ENCODE measurements at regions not wholly inside any gene's neighbourhood (a gene's known extent, or its start where the extent isn't known, plus 50 kb on each side); places are given as distances from the start of the nearest gene placed in this dataset.

- Histone ChIP-seq H3K4me2 (no peak overlapping the region), H3K27ac (no peak overlapping the region), H3K4me1 (no peaks in the 10 kb centered on the region), H3K9me3 (no peaks in the 10 kb centered on the region), H3K4me3 (no peak overlapping the region)
- TF ChIP-seq PBX3 (IDR thresholded peaks at IDR 0.05) = no peak
- no peak for TF ChIP-seq PHF8 (IDR thresholded peaks at IDR 0.05; ENCODE audit: borderline replicate concordance, low read depth)
- no peak for TF ChIP-seq ATOH8 (CRISPR knock-in tag; IDR thresholded peaks at IDR 0.05; ENCODE audit: low read depth)
- TF ChIP-seq RNF2 (IDR thresholded peaks at IDR 0.05; ENCODE audit: borderline replicate concordance, low read depth) = no peak
- no peak for TF ChIP-seq CEBPB (IDR thresholded peaks at IDR 0.05)
- no peak for TF ChIP-seq HEYL (CRISPR knock-in tag; IDR thresholded peaks at IDR 0.05)
- TF ChIP-seq RFX5 (IDR thresholded peaks at IDR 0.05) = no peak
- TF ChIP-seq RCOR1 (IDR thresholded peaks at IDR 0.05; ENCODE audit: low read depth, low read length) = no peak
- TF ChIP-seq POLR2AphosphoS2 (conservative IDR thresholded peaks at IDR 0.05; ENCODE audit: low read length) = no peak
- no peak for TF ChIP-seq TFCP2L1 (CRISPR knock-in tag; IDR thresholded peaks at IDR 0.05)
- no peak for TF ChIP-seq BCL3 (IDR thresholded peaks at IDR 0.05)
- no peak for TF ChIP-seq POLR2A (IDR thresholded peaks at IDR 0.05; ENCODE audit: low read length)
- DNase-seq (ENCODE audit: low read depth in 1 of 2, low spot score in 1 of 2) (no peak), ATAC-seq (no peak), FAIRE-seq (no peak)
- ChIA-PET CTCF (interaction anchor here (0.8 to 6.0 kb wide), 6 partner anchors 10 to 95 kb away, joined by 3 to 51 read pairs (median 13); no protein-coding TSS in a partner anchor), POLR2A (interaction anchor here (0.6 to 1.1 kb wide), 2 partner anchors 91 to 96 kb away, joined by 3 to 5 read pairs; no protein-coding TSS in a partner anchor)
- WGBS (ENCODE audit: missing lambda C conversion rate) = 70% methylated on average over 9 of the region's 9 CpGs
Measured at GRCh38 chr3:184467171-184467570, 87.3 kb downstream of the CHRD start.

DNA sequence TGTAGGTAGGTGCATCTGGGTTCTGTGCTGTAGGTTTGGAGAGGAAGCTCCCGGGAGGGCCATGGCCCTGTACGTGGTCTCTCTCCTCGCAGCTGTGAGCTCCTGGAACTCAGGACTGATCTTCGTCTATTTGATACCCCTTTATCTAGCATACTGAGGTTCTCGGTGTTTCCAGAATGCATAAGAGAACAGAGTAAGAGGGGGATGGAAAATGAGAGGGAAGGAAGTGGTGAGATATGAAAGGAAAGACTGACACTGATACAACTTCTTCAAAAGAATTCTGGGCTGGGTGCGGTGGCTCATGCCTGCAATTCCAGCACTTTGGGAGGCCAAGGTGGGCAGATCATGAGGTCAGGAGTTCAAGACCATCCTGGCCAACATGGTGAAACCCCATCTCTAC lies 90.7 kb downstream of the CHRD start:
- no peaks in the 10 kb centered on the region for H3K4me1 ChIP-seq
- no peak overlapping the region for H3K4me2 ChIP-seq
- H3K27ac ChIP-seq = no peak overlapping the region
- ATAC-seq (no peak), FAIRE-seq (no peak), DNase-seq (ENCODE audit: low read depth in 1 of 2, low spot score in 1 of 2) (no peak)
- no peaks in the 10 kb centered on the region for H3K9me3 ChIP-seq
- CTCF ChIA-PET = interaction anchor here (0.8 to 6.0 kb wide), 6 partner anchors 39 to 308 kb away, joined by 3 to 51 read pairs (median 5); no protein-coding TSS in a partner anchor
- POLR2A ChIA-PET = no interaction called here
- TF ChIP-seq CTCF (IDR thresholded peaks at IDR 0.05) (no peak), KDM5A (IDR thresholded peaks at IDR 0.05) (no peak), RAD21 (conservative IDR thresholded peaks at IDR 0.05 in 1 of 2, IDR thresholded peaks at IDR 0.05 in 1 of 2) (no peak), PHF8 (IDR thresholded peaks at IDR 0.05; ENCODE audit: borderline replicate concordance, low read depth) (no peak), CBX8 (IDR thresholded peaks at IDR 0.05) (no peak), RCOR1 (IDR thresholded peaks at IDR 0.05; ENCODE audit: low read depth, low read length) (no peak), FOSL2 (IDR thresholded peaks at IDR 0.05) (no peak), FOSL2 (CRISPR knock-in tag; IDR thresholded peaks at IDR 0.05) (no peak), HDAC2 (IDR thresholded peaks at IDR 0.05) (no peak), ZSCAN20 (CRISPR knock-in tag; IDR thresholded peaks at IDR 0.05) (no peak), HOXA7 (CRISPR knock-in tag; IDR thresholded peaks at IDR 0.05) (no peak), HEYL (CRISPR knock-in tag; IDR thresholded peaks at IDR 0.05) (no peak), HOXB13 (CRISPR knock-in tag; IDR thresholded peaks at IDR 0.05; ENCODE audit: low read depth) (no peak)
- TF ChIP-seq, protein P1, sequence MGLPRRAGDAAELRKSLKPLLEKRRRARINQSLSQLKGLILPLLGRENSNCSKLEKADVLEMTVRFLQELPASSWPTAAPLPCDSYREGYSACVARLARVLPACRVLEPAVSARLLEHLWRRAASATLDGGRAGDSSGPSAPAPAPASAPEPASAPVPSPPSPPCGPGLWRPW (IDR thresholded peaks at IDR 0.05) = no peak
- TF ChIP-seq, protein P2, sequence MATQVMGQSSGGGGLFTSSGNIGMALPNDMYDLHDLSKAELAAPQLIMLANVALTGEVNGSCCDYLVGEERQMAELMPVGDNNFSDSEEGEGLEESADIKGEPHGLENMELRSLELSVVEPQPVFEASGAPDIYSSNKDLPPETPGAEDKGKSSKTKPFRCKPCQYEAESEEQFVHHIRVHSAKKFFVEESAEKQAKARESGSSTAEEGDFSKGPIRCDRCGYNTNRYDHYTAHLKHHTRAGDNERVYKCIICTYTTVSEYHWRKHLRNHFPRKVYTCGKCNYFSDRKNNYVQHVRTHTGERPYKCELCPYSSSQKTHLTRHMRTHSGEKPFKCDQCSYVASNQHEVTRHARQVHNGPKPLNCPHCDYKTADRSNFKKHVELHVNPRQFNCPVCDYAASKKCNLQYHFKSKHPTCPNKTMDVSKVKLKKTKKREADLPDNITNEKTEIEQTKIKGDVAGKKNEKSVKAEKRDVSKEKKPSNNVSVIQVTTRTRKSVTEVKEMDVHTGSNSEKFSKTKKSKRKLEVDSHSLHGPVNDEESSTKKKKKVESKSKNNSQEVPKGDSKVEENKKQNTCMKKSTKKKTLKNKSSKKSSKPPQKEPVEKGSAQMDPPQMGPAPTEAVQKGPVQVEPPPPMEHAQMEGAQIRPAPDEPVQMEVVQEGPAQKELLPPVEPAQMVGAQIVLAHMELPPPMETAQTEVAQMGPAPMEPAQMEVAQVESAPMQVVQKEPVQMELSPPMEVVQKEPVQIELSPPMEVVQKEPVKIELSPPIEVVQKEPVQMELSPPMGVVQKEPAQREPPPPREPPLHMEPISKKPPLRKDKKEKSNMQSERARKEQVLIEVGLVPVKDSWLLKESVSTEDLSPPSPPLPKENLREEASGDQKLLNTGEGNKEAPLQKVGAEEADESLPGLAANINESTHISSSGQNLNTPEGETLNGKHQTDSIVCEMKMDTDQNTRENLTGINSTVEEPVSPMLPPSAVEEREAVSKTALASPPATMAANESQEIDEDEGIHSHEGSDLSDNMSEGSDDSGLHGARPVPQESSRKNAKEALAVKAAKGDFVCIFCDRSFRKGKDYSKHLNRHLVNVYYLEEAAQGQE (IDR thresholded peaks at IDR 0.05) = no peak
- 31% methylated on average over 6 of the region's 6 CpGs for WGBS (ENCODE audit: missing lambda C conversion rate)
- H3K4me3 ChIP-seq = no peak overlapping the region
